ENCODE measurements at regions not wholly inside any gene's neighbourhood (a gene's known extent, or its start where the extent isn't known, plus 50 kb on each side); places are given as distances from the start of the nearest gene placed in this dataset.

DNA sequence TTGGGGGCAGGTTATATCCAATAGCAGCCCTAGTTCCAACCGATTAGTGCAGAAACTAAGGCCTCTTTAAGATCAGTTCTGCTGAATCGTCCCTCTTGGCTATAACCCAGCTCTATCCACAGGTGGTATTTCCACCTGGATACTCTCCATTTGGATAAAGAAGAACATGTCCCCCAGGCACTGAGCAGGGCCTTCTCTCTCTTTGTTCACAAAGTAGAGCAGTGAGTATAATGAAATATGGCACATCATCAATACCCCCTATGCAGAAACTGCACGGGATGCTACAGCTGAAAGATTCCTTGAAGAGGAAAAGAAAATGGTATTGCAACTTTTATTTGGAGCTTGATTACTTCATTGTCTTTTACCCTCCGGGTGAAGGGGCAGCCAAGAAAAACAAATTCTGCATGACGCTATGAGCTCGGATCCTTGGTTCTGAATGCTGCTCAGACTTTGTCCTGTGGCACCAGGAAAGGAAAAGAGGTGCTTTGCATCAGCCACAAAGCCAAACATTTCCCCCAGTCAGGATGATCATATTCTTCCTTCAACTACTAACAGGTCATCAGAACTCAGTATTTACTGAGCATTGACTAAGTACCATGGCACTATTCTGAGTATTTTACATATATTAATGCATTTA is 399.7 kb downstream of the NPIPA8 start:
- no peak for TF ChIP-seq CEBPB (IDR thresholded peaks at IDR 0.05)
- no peak for TF ChIP-seq EP300 (IDR thresholded peaks at IDR 0.05; ENCODE audit: borderline replicate concordance)
- TF ChIP-seq, protein P1, sequence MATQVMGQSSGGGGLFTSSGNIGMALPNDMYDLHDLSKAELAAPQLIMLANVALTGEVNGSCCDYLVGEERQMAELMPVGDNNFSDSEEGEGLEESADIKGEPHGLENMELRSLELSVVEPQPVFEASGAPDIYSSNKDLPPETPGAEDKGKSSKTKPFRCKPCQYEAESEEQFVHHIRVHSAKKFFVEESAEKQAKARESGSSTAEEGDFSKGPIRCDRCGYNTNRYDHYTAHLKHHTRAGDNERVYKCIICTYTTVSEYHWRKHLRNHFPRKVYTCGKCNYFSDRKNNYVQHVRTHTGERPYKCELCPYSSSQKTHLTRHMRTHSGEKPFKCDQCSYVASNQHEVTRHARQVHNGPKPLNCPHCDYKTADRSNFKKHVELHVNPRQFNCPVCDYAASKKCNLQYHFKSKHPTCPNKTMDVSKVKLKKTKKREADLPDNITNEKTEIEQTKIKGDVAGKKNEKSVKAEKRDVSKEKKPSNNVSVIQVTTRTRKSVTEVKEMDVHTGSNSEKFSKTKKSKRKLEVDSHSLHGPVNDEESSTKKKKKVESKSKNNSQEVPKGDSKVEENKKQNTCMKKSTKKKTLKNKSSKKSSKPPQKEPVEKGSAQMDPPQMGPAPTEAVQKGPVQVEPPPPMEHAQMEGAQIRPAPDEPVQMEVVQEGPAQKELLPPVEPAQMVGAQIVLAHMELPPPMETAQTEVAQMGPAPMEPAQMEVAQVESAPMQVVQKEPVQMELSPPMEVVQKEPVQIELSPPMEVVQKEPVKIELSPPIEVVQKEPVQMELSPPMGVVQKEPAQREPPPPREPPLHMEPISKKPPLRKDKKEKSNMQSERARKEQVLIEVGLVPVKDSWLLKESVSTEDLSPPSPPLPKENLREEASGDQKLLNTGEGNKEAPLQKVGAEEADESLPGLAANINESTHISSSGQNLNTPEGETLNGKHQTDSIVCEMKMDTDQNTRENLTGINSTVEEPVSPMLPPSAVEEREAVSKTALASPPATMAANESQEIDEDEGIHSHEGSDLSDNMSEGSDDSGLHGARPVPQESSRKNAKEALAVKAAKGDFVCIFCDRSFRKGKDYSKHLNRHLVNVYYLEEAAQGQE (IDR thresholded peaks at IDR 0.05; ENCODE audit: low read depth): no peak

All from Ishikawa (cell line).